AG09319 (cell line): ENCODE measurements at regions not wholly inside any gene's neighbourhood (a gene's known extent, or its start where the extent isn't known, plus 50 kb on each side); places are given as distances from the start of the nearest gene placed in this dataset.

Experiments used
- DNase-seq: peaks from one replicate; pipeline ENCODE4 v3.0.0-alpha.2; 2010; ENCODE audit warnings: low read depth; ENCODE audit errors: extremely low read depth
- TF ChIP-seq, protein P1 (sequence below): IDR thresholded peaks from 2 replicates; pipeline ENCODE4 v1.5.1; 2011; ENCODE audit warnings: low read depth, mild to moderate bottlenecking, inconsistent platforms, low read length, moderate library complexity

DNA sequence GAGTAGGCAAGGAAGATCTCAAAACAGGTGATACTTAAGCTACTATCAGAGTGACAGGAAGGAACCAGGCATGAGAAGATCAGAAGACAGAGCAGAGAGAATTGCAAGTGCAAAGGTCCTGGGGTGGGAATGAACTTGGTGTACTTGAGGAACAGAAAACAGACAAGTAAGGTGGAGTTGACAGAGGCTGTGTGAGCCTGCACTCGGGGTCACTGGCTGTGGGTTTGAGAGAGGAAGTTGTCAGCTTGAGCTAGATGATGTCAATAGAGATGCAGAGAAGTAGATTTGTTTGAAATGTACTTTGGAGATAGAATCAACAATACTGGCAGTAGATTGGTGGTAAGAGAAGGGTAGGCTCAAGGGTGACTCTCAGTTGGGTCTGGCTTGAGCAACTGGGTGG lies 209.5 kb downstream of the CLIC5 start:
- TF ChIP-seq, protein P1, sequence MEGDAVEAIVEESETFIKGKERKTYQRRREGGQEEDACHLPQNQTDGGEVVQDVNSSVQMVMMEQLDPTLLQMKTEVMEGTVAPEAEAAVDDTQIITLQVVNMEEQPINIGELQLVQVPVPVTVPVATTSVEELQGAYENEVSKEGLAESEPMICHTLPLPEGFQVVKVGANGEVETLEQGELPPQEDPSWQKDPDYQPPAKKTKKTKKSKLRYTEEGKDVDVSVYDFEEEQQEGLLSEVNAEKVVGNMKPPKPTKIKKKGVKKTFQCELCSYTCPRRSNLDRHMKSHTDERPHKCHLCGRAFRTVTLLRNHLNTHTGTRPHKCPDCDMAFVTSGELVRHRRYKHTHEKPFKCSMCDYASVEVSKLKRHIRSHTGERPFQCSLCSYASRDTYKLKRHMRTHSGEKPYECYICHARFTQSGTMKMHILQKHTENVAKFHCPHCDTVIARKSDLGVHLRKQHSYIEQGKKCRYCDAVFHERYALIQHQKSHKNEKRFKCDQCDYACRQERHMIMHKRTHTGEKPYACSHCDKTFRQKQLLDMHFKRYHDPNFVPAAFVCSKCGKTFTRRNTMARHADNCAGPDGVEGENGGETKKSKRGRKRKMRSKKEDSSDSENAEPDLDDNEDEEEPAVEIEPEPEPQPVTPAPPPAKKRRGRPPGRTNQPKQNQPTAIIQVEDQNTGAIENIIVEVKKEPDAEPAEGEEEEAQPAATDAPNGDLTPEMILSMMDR: no peak

DNA sequence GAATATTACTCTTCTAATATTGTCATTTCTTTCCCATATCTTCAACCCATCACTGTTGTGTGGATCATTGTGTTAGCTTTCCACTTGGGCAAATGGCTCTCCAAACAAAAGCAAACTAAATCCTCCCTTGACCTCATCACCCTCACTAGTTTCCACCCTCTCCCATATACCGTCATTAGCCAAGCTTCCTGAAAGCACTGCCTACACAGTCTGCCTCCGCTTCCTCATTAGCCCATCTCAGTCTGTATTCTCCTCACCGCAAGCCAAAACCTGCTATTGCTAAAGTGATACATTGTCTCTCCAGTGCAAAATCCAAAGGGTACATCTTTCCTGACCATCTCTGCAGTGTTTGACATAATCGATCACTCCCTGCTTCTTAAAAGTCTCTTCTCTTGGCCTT lies 212.6 kb downstream of the CLIC5 start:
- TF ChIP-seq, protein P1: no peak
- no peak for DNase-seq

More for the DNA sequence above, 209.5 kb downstream of the CLIC5 start:
- DNase-seq: no peak

DNA sequence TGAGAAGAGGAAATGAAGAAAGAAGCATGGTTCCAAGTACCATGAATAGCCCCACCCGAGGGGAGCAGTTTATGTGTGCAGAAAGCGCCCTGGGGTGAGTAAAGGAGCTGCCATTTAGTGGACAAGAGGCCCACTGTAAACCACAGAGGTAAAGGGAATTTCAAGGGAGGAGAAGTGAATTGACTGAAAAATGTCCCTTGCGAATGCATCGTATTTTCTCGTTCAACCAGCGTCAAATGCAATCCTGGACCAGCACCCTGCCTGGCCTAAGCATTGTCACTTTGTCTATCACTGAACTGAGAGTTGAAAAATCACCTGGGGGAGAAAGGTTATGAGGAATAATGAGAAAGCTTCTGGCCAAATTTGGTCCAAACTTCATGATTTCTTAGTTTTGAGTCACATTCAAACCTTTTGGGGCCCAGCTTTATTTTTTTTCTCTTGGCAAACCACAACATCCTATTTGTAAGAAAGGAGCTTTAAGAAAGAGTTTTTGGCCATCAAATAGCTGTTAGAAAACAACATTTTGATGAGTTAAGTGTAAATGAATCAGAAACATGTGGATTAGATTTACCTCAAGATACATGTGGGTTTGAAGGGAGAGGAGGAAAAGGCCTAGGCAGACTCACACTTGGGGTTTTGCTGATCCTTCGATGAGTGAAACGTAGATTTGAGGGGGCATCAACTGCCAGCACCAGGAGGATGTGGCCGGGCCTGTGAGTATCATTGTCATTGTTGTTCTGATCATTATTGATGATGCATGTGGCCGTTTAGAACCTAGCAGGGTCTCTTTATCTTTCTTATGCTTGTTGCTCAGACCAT lies 214.0 kb downstream of the CLIC5 start:
- TF ChIP-seq, protein P1: no peak
- DNase-seq: no peak

GRCh38 chr6:45800911-45801310 lies 214.7 kb downstream of the CLIC5 start:
- TF ChIP-seq, protein P1: no peak
- DNase-seq: no peak

- TF ChIP-seq, protein P1: no peak
- no peak for DNase-seq
Observed at GRCh38 chr6:45795678-45796077, 220.0 kb downstream of the CLIC5 start.

DNA sequence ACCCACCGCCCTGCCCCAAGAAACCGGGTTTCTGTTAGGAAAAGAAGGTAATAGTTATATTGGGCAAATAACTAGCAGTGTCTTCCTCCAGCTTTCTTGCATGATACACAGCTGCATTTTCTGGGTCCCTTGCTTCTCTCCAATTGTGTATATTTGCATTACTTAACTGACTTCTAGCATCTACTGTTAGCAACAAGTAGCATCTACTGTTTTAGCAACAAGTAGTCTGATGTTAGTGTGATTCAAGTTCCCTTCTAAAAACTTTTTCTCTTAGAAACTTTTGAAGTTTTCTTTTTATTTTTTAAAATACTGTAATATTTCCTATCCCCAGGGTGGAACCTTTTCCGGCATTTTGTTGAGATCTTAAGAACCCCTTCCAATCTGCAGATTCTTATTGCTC lies 221.2 kb downstream of the CLIC5 start:
- TF ChIP-seq, protein P1: no peak
- no peak for DNase-seq
